PC-3 (cell line): ENCODE measurements at regions not wholly inside any gene's neighbourhood (a gene's known extent, or its start where the extent isn't known, plus 50 kb on each side); places are given as distances from the start of the nearest gene placed in this dataset.

Experiments
- ATAC-seq: fragments of 200-7000 bp; cut with Tn5 transposase; 2 replicates; pipeline ENCODE4 v1.9.1; 2020; ENCODE audit warnings: mild to moderate bottlenecking, moderate library complexity
- BruUV-seq: library from RNA; stranded (reverse); fragments of 400-500 nt; replicated peaks from 2 replicates; lab custom pipeline; 2021; lab: Mats Ljungman, UMichigan
- CTCF ChIA-PET: fragments of 300-600 bp; sonication (Branson Sonifier 250); formaldehyde crosslinking; loops from one replicate; lab custom pipeline; 2022; ENCODE audit warnings: antibody characterized with exemption; lab: Charles Lee
- POLR2A ChIA-PET: fragments of 300-600 bp; sonication (Branson Sonifier 250); formaldehyde crosslinking; loops from one replicate; lab custom pipeline; 2022; ENCODE audit warnings: antibody characterized with exemption; ENCODE audit not compliant: unreplicated experiment; lab: Charles Lee
- DNase-seq: peaks from one replicate; pipeline ENCODE4 v3.0.0-alpha.2; 2015
- H2AFZ ChIP-seq: fragments of 300-600 bp; sonication (generic); 2 replicates; pipeline ENCODE4 v1.6.0; 2016; ENCODE audit warnings: antibody characterized with exemption, low read length
- H3F3A ChIP-seq: fragments of 300-600 bp; sonication (generic); one replicate; pipeline ENCODE4 v1.6.0; 2017; ENCODE audit warnings: antibody characterized with exemption, low read length, control low read depth, mild to moderate bottlenecking; ENCODE audit not compliant: unreplicated experiment
- H3K27ac ChIP-seq: fragments of 300-600 bp; sonication (generic); 2 replicates; pipeline ENCODE4 v1.5.1; 2016; ENCODE audit warnings: mild to moderate bottlenecking, low read length
- H3K27me3 ChIP-seq: fragments of 300-600 bp; sonication (generic); 2 replicates; pipeline ENCODE4 v1.6.1; 2016; ENCODE audit warnings: low read length, mixed read lengths
- H3K36me3 ChIP-seq: fragments of 300-600 bp; sonication (generic); 2 replicates; pipeline ENCODE4 v1.6.1; 2016; ENCODE audit warnings: low read depth, mixed run types, low read length, mixed read lengths
- H3K4me1 ChIP-seq: fragments of 300-600 bp; sonication (generic); 2 replicates; pipeline ENCODE4 v1.5.1; 2016; ENCODE audit warnings: low read length; ENCODE audit not compliant: insufficient read depth
- H3K4me2 ChIP-seq: fragments of 300-600 bp; sonication (generic); 2 replicates; pipeline ENCODE4 v1.6.0; 2016; ENCODE audit warnings: low read length
- H3K4me3 ChIP-seq: fragments of 300-600 bp; sonication (generic); 2 replicates; pipeline ENCODE4 v1.5.1; 2016; ENCODE audit warnings: mild to moderate bottlenecking, low read length, mixed read lengths
- H3K79me2 ChIP-seq: fragments of 300-600 bp; sonication (generic); 2 replicates; pipeline ENCODE4 v1.6.1; 2017; ENCODE audit warnings: low read length, mixed read lengths
- H3K9ac ChIP-seq: fragments of 300-600 bp; sonication (generic); 2 replicates; pipeline ENCODE4 v1.6.0; 2016; ENCODE audit warnings: mild to moderate bottlenecking, low read length
- H3K9me2 ChIP-seq: fragments of 300-600 bp; sonication (generic); replicated peaks from 2 replicates; pipeline ENCODE4 v1.6.1; 2016; ENCODE audit warnings: mixed run types, low read length, mixed read lengths
- H3K9me3 ChIP-seq: fragments of 300-600 bp; sonication (generic); 2 replicates; pipeline ENCODE4 v1.6.1; 2016; ENCODE audit warnings: low read length, mixed read lengths
- H4K20me1 ChIP-seq: fragments of 300-600 bp; sonication (generic); 2 replicates; pipeline ENCODE4 v1.6.1; 2016; ENCODE audit warnings: low read length, mixed read lengths
- CTCF ChIP-seq: fragments of 300-600 bp; sonication (generic); conservative IDR thresholded peaks from 2 replicates; pipeline ENCODE4 v1.5.1; 2017; ENCODE audit warnings: antibody characterized with exemption, low read depth, mild to moderate bottlenecking, low read length
- EZH2 ChIP-seq: fragments of 300-600 bp; sonication (generic); IDR thresholded peaks from one replicate; pipeline ENCODE4 v1.6.1; 2017; ENCODE audit warnings: antibody characterized with exemption, mild to moderate bottlenecking, low read length; ENCODE audit not compliant: unreplicated experiment
- EZH2phosphoT487 ChIP-seq: fragments of 300-600 bp; sonication (generic); IDR thresholded peaks from 2 replicates; pipeline ENCODE4 v1.6.1; 2018; ENCODE audit warnings: mild to moderate bottlenecking, antibody characterized with exemption, low read length, borderline replicate concordance
- intact Hi-C: fragments of 100-400 bp; cut with micrococcal nuclease; formaldehyde crosslinking; loops from 2 replicates; pipeline ENCODE4 v1.9.0; 2023

GRCh38 chr4:167711517-167711916 is 380.8 kb upstream of the ANXA10 start:
- intact Hi-C loops, result no loop called here
- H4K20me1 ChIP-seq, result no peaks in the 10 kb centered on the region
- no peaks in the 10 kb centered on the region for H3K9me2 ChIP-seq
- ChIA-PET CTCF (no interaction called here), POLR2A (interaction anchor here (0.8 kb wide), 1 partner anchor 55 kb away, joined by 3 read pairs; no protein-coding TSS in a partner anchor)
- no peak overlapping the region for H3K27ac ChIP-seq
- H3K4me1 ChIP-seq, result peaks cover 8% of the 10 kb centered on the region; the same call in 1 of the 2 replicates
- no peak for DNase-seq
- no peak overlapping the region for H3K4me2 ChIP-seq
- H3K79me2 ChIP-seq, result no peaks in the 10 kb centered on the region
- no peak for ATAC-seq
- H3F3A ChIP-seq, result no peaks in the 10 kb centered on the region
- no peak overlapping the region for H3K9ac ChIP-seq
- TF ChIP-seq EZH2phosphoT487, result no peak
- TF ChIP-seq CTCF, result no peak
- TF ChIP-seq EZH2, result no peak
- no peak overlapping the region for H2AFZ ChIP-seq
- H3K27me3 ChIP-seq, result no peaks in the 10 kb centered on the region
- H3K9me3 ChIP-seq, result no peaks in the 10 kb centered on the region
- no TSS peak for BruUV-seq
- no peaks in the 10 kb centered on the region for H3K36me3 ChIP-seq
- H3K4me3 ChIP-seq, result no peak overlapping the region

GRCh38 chr4:167713756-167714155 is 378.6 kb upstream of the ANXA10 start:
- Histone ChIP-seq H3K9ac (no peak overlapping the region), H3K36me3 (no peaks in the 10 kb centered on the region), H3K27me3 (no peaks in the 10 kb centered on the region), H3K27ac (no peak overlapping the region), H3K4me3 (no peak overlapping the region), H3K4me1 (peaks cover 8% of the 10 kb centered on the region; the same call in 1 of the 2 replicates), H3K9me3 (no peaks in the 10 kb centered on the region), H2AFZ (no peak overlapping the region), H3K9me2 (no peaks in the 10 kb centered on the region), H3K79me2 (no peaks in the 10 kb centered on the region), H4K20me1 (no peaks in the 10 kb centered on the region), H3K4me2 (no peak overlapping the region), H3F3A (no peaks in the 10 kb centered on the region)
- ChIA-PET POLR2A (no interaction called here), CTCF (no interaction called here)
- intact Hi-C loops, result no loop called here
- BruUV-seq, result no TSS peak
- no peak for TF ChIP-seq EZH2phosphoT487
- no peak for TF ChIP-seq EZH2
- no peak for TF ChIP-seq CTCF
- DNase-seq, result peak; percentile 47
- no peak for ATAC-seq

GRCh38 chr4:167715176-167715575 is 377.2 kb upstream of the ANXA10 start:
- Histone ChIP-seq H3K9me3 (no peaks in the 10 kb centered on the region), H3K36me3 (no peaks in the 10 kb centered on the region), H3K9me2 (no peaks in the 10 kb centered on the region), H2AFZ (no peak overlapping the region), H3K4me2 (no peak overlapping the region), H3K79me2 (no peaks in the 10 kb centered on the region), H4K20me1 (no peaks in the 10 kb centered on the region), H3K4me1 (peaks cover 8% of the 10 kb centered on the region; the same call in 1 of the 2 replicates), H3K27me3 (no peaks in the 10 kb centered on the region), H3K4me3 (no peak overlapping the region), H3K27ac (no peak overlapping the region), H3F3A (no peaks in the 10 kb centered on the region), H3K9ac (no peak overlapping the region)
- no TSS peak for BruUV-seq
- TF ChIP-seq EZH2phosphoT487 (no peak), CTCF (no peak), EZH2 (no peak)
- ChIA-PET POLR2A (no interaction called here), CTCF (no interaction called here)
- intact Hi-C loops, result no loop called here
- ATAC-seq (no peak; the same call in 1 of the 2 replicates), DNase-seq (peak; percentile 5)
